Mesodermal cell (in vitro differentiated cells): ENCODE measurements at regions not wholly inside any gene's neighbourhood (a gene's known extent, or its start where the extent isn't known, plus 50 kb on each side); places are given as distances from the start of the nearest gene placed in this dataset.
"Not testable (repeated sequence)": the region's sequence is repeated elsewhere in the genome, so short reads cannot be mapped to it uniquely, and the experiment has no call there.

Source experiments
- H3K27ac ChIP-seq: 2 replicates; pipeline ENCODE4 v1.7.0; 2013; ENCODE audit warnings: mild to moderate bottlenecking, low read depth, low read length, moderate library complexity; ENCODE audit not compliant: severe bottlenecking
- H3K36me3 ChIP-seq: 2 replicates; pipeline ENCODE4 v1.7.1; 2013; ENCODE audit warnings: mild to moderate bottlenecking, low read length, moderate library complexity; ENCODE audit not compliant: control insufficient read depth, insufficient read depth
- H3K4me1 ChIP-seq: one replicate; pipeline ENCODE4 v1.7.1; 2013; ENCODE audit warnings: mild to moderate bottlenecking, low read length; ENCODE audit not compliant: insufficient read depth, control insufficient read depth, poor library complexity, severe bottlenecking
- H3K4me3 ChIP-seq: 2 replicates; pipeline ENCODE4 v1.7.0; 2013; ENCODE audit warnings: low read length, control low read depth, mild to moderate bottlenecking; ENCODE audit not compliant: insufficient read depth, poor library complexity, severe bottlenecking; ENCODE audit errors: extremely low read depth
- H3K9me3 ChIP-seq: 2 replicates; pipeline ENCODE4 v1.7.1; 2013; ENCODE audit warnings: mild to moderate bottlenecking, low read length, moderate library complexity; ENCODE audit not compliant: control insufficient read depth
- WGBS, 2 experiments: methylation state at CpG; one replicate each; pipeline ENCODE4 v1.1.5; 2013; ENCODE audit warnings: missing lambda C conversion rate in 2 of 2; ENCODE audit not compliant: insufficient coverage in 2 of 2; 5-methylcytosine and 5-hydroxymethylcytosine counted together

DNA sequence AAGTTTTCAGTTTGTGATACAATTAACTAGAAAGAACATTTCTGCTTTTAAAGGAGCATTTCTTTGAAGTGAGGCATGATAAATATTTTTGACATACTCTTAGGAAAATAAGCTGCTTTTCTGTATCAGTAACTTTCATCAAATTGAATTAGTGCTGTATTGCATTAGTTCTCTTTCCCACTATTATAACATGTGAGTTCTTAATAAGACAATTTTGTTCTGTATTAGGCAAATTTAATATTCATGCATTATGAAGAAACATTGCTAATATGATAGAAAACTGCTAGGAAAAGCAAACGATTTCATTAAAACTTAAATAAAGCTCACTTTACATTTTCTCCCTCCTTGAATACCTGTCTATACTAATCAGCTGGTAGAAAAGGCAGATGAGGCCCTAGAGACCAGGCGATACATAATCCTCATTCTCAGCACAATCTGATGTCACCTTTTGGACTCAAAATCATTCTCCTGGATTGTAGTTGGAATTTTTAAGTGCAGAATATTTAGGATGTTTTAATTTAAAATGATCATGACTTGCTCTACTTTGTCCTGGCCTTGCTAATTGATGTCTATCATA, 1636.8 kb downstream of the PCDH9 start:
- 80% methylated on average over 1 of the region's 2 CpGs; no CpG with 5 or more reads in 1 of the 2 experiments for WGBS, 2 experiments
- H3K4me1 ChIP-seq = no peaks in the 10 kb centered on the region

GRCh38 chr13:65592731-65593130, 1637.4 kb downstream of the PCDH9 start:
- 80 to 100% methylated on average over 1 of the region's 1 CpG for WGBS, 2 experiments
- Histone ChIP-seq H3K4me3 (no peak overlapping the region), H3K27ac (no peak overlapping the region), H3K4me1 (no peaks in the 10 kb centered on the region), H3K9me3 (no peaks in the 10 kb centered on the region), H3K36me3 (no peaks in the 10 kb centered on the region)

More for the DNA sequence above, 1636.8 kb downstream of the PCDH9 start:
- no peaks in the 10 kb centered on the region for H3K9me3 ChIP-seq
- no peaks in the 10 kb centered on the region for H3K36me3 ChIP-seq
- H3K27ac ChIP-seq = no peak overlapping the region
- no peak overlapping the region for H3K4me3 ChIP-seq

DNA sequence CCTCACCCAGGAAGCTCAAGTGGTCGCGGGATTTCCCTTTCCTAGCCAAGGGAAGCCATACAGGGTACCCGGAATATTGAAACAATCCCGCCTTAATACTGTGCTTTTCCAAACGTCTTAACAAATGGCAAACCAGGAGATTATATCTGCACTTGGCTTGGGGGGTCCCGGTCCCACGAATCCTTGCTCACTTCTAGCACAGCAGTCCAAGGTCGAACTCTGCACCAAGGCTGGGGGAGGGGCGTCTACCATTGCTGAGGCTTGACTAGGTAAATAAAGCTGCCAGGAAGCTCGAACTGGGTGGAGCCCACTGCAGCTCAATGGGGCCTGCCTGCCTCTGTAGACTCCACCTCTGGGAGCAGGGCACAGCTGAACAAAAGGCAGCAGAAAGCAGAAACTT, 1644.8 kb downstream of the PCDH9 start:
- Histone ChIP-seq H3K9me3 (no peaks in the 10 kb centered on the region), H3K27ac (no peak overlapping the region), H3K36me3 (no peaks in the 10 kb centered on the region), H3K4me3 (no peak overlapping the region), H3K4me1 (no peaks in the 10 kb centered on the region)
- WGBS, 2 experiments = 87 to 90% methylated on average over 9 to 10 of the region's 10 CpGs

- Histone ChIP-seq H3K36me3 (no peaks in the 10 kb centered on the region), H3K27ac (no peak overlapping the region), H3K9me3 (no peaks in the 10 kb centered on the region), H3K4me1 (no peaks in the 10 kb centered on the region), H3K4me3 (no peak overlapping the region)
- WGBS, 2 experiments = no CpG with 5 or more reads among the region's 2 CpGs
Measured at GRCh38 chr13:65584126-65584525, 1646.0 kb downstream of the PCDH9 start.

- H3K27ac ChIP-seq = no peak overlapping the region
Measured at GRCh38 chr13:65582160-65582559, 1648.0 kb downstream of the PCDH9 start.

GRCh38 chr13:65564561-65564960, 1665.6 kb downstream of the PCDH9 start:
- not testable (repeated sequence) for H3K27ac ChIP-seq, H3K4me3 ChIP-seq, H3K36me3 ChIP-seq, H3K9me3 ChIP-seq, H3K4me1 ChIP-seq
- WGBS, 2 experiments = 80% methylated on average over 2 to 3 of the region's 5 CpGs

More at GRCh38 chr13:65582160-65582559, 1648.0 kb downstream of the PCDH9 start:
- no peak overlapping the region for H3K4me3 ChIP-seq
- H3K4me1 ChIP-seq = no peaks in the 10 kb centered on the region
- no peaks in the 10 kb centered on the region for H3K36me3 ChIP-seq
- no peaks in the 10 kb centered on the region for H3K9me3 ChIP-seq

- no peaks in the 10 kb centered on the region for H3K9me3 ChIP-seq
- H3K4me1 ChIP-seq = no peaks in the 10 kb centered on the region
- no peak overlapping the region for H3K4me3 ChIP-seq
- no peaks in the 10 kb centered on the region for H3K36me3 ChIP-seq
- 100% methylated on average over 2 of the region's 3 CpGs; no CpG with 5 or more reads in 1 of the 2 experiments for WGBS, 2 experiments
- no peak overlapping the region for H3K27ac ChIP-seq
Measured at GRCh38 chr13:65562305-65562704, 1667.8 kb downstream of the PCDH9 start.

DNA sequence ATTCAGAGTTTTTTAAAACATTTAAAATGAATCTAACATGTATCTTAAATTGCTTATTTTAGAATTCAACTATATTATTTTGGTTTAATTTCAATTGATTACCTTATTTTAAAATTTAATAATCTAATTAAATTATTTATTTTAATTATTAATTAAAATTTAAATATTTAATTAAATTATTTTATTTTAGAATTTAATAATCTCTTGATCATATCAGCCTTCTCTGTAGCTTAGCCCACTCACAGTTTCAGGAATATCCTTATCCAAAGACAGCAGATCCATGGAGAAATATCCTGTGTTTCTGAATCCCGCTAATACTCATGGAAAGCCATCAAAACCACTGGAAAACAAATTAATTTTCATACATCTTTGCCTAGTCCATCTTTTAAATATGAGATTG, 1669.2 kb downstream of the PCDH9 start:
- H3K4me1 ChIP-seq = no peaks in the 10 kb centered on the region
- H3K36me3 ChIP-seq = no peaks in the 10 kb centered on the region
- H3K9me3 ChIP-seq = no peaks in the 10 kb centered on the region
- no peak overlapping the region for H3K4me3 ChIP-seq
- H3K27ac ChIP-seq = no peak overlapping the region
- no CpG with 5 or more reads among the region's 1 CpG for WGBS, 2 experiments

DNA sequence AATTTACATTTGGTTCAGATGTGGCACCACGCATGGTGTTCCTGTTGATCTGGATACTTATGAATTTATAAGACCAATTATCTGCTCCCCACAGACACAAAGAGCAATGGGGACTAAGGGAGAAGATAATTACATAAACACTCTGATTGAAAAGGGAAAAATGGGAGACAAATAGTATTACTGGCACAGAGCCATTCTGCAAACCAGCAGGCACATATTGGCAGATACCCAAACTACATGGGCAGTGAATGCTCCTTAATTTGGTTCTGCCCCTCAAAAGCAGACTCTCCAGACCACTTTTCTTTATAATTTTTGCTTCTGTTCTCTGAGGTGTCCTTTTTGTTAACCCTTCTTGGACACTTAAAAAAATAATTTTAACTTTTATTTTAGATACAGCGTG, 1674.2 kb downstream of the PCDH9 start:
- no CpG with 5 or more reads among the region's 2 CpGs for WGBS, 2 experiments
- Histone ChIP-seq H3K9me3 (no peaks in the 10 kb centered on the region), H3K36me3 (no peaks in the 10 kb centered on the region), H3K4me3 (no peak overlapping the region), H3K4me1 (no peaks in the 10 kb centered on the region), H3K27ac (no peak overlapping the region)

DNA sequence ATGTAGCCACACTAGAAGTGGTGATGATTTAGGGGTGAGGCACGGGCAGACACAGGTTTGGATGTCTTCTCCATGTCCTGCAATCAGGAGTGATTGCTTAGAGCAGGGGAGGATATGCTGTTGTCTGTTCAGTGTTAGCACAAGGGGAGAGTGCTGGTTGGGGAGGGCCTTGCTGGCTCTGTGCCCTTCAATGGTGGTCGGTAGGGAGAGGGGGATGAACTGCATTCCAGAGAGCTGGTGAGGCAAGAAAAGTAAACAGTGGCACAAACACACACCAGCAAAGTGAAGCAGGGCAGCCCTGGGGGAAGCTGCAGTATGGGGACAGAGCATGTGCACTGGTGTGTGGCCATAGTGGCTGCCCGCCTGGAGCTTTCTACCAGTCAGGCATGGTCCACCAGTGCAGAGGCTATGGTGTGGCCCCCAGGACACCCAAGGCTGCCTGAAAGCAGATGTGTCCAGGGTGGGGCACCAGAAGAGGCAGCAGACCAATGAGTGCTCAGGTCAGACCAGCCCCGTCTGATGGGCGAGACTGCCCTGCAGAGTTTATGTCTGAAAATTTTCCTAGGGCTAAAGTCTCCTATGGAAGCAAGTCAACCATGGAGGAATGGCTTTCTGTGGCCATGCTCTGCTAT, 1676.9 kb downstream of the PCDH9 start:
- H3K4me3 ChIP-seq = no peak overlapping the region
- 81 to 86% methylated on average over 4 of the region's 5 CpGs for WGBS, 2 experiments
- H3K36me3 ChIP-seq = no peaks in the 10 kb centered on the region
- no peaks in the 10 kb centered on the region for H3K4me1 ChIP-seq
- H3K27ac ChIP-seq = no peak overlapping the region
- no peaks in the 10 kb centered on the region for H3K9me3 ChIP-seq

DNA sequence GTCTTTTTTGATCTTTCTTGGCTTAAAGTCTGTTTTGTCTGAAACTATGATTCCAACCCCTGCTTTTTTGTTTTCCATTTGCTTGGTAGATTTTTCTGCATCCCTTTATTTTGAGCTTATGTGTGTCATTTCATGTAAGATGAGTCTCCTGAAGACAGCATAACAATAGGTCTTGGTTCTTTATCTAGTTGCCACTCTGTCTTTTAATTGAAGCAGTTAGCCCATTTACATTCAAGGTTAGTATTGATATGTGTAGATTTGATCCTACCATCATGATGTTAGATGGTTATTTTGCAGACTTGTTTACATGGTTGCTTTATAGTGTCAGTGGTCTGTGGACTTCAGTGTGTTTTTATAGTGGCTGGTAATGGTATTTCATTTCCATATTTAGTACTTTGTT, 1678.9 kb downstream of the PCDH9 start:
- Histone ChIP-seq H3K4me1 (no peaks in the 10 kb centered on the region), H3K27ac (no peak overlapping the region), H3K36me3 (no peaks in the 10 kb centered on the region), H3K9me3 (no peaks in the 10 kb centered on the region), H3K4me3 (no peak overlapping the region)
